PC-9 (cell line): ENCODE measurements at regions not wholly inside any gene's neighbourhood (a gene's known extent, or its start where the extent isn't known, plus 50 kb on each side); places are given as distances from the start of the nearest gene placed in this dataset.

Experiments used
- EZH2 ChIP-seq: fragments of 200-600 bp; sonication (generic); IDR thresholded peaks from 2 replicates; pipeline ENCODE4 v1.8.0; 2017; ENCODE audit warnings: antibody characterized with exemption, low read depth
- TF ChIP-seq, protein P1 (sequence below): fragments of 200-600 bp; sonication (generic); conservative IDR thresholded peaks from 2 replicates; pipeline ENCODE4 v1.6.1; 2017; ENCODE audit warnings: mixed run types, antibody characterized with exemption, mild to moderate bottlenecking, moderate library complexity

DNA sequence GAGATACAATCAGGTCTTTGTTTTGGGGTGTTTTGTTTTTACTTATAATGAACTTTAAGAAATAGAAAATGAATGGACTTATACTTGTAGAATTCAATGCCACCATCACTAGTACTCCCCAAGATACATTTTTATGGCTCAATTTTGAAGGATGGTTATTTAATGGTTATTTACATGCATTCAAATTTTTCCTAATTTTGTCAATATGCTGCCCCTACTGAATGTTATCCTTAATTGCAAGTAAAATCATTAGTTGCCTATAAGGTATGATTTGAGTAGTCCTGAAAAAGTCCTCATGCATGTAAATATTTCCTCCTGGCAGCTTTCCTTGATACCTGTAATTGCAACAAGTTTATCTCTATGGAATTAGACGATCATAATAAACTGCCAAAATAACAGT is 391.2 kb downstream of the BCAT1 start:
- TF ChIP-seq, protein P1, sequence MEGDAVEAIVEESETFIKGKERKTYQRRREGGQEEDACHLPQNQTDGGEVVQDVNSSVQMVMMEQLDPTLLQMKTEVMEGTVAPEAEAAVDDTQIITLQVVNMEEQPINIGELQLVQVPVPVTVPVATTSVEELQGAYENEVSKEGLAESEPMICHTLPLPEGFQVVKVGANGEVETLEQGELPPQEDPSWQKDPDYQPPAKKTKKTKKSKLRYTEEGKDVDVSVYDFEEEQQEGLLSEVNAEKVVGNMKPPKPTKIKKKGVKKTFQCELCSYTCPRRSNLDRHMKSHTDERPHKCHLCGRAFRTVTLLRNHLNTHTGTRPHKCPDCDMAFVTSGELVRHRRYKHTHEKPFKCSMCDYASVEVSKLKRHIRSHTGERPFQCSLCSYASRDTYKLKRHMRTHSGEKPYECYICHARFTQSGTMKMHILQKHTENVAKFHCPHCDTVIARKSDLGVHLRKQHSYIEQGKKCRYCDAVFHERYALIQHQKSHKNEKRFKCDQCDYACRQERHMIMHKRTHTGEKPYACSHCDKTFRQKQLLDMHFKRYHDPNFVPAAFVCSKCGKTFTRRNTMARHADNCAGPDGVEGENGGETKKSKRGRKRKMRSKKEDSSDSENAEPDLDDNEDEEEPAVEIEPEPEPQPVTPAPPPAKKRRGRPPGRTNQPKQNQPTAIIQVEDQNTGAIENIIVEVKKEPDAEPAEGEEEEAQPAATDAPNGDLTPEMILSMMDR = no peak
- no peak for TF ChIP-seq EZH2
